Keratinocyte (primary cell): ENCODE measurements at regions not wholly inside any gene's neighbourhood (a gene's known extent, or its start where the extent isn't known, plus 50 kb on each side); places are given as distances from the start of the nearest gene placed in this dataset.

Experiments
- DNase-seq: peaks from one replicate; pipeline ENCODE4 v3.0.0-alpha.2; 2011; ENCODE audit warnings: low read depth, missing footprints, low spot score
- FAIRE-seq: peaks from 2 replicates; lab custom pipeline; 2011; peaks lifted over from hg19 to GRCh38; lab: Jason Lieb, UNC
- H2AFZ ChIP-seq: 2 replicates; pipeline ENCODE4 v1.6.0; 2012; ENCODE audit warnings: low read length, control low read depth, inconsistent platforms; ENCODE audit not compliant: control insufficient read depth
- H3K27ac ChIP-seq: 2 replicates; pipeline ENCODE4 v1.5.1; 2011; ENCODE audit warnings: low read length; ENCODE audit not compliant: control insufficient read depth, insufficient read depth
- H3K27me3 ChIP-seq: 3 replicates; pipeline ENCODE4 v1.6.0; 2011; ENCODE audit warnings: low read length; ENCODE audit not compliant: control insufficient read depth, insufficient read depth; ENCODE audit errors: extremely low read depth
- H3K36me3 ChIP-seq, 2 experiments: 2 replicates in 1 of 2; 3 replicates in 1 of 2; pipeline ENCODE4 v1.5.1; 2011; ENCODE audit warnings: low read length in 2 of 2, mild to moderate bottlenecking in 1 of 2; ENCODE audit not compliant: control insufficient read depth in 2 of 2, insufficient read depth in 2 of 2; ENCODE audit errors: extremely low read depth in 1 of 2
- H3K4me1 ChIP-seq: 3 replicates; pipeline ENCODE4 v1.5.1; 2011; ENCODE audit warnings: low read length; ENCODE audit not compliant: control insufficient read depth, insufficient read depth; ENCODE audit errors: extremely low read depth
- H3K4me2 ChIP-seq: 3 replicates; pipeline ENCODE4 v1.6.0; 2011; ENCODE audit warnings: low read depth, low read length; ENCODE audit not compliant: control insufficient read depth, insufficient read depth; ENCODE audit errors: extremely low read depth
- H3K4me3 ChIP-seq, 3 experiments: fragments of 200-600 bp in 1 of 3; sonication (generic) in 1 of 3; 2 replicates in 2 of 3; 3 replicates in 1 of 3; pipeline ENCODE4 v1.5.1; 2011 to 2016; ENCODE audit warnings: low read length in 3 of 3, mild to moderate bottlenecking in 3 of 3, control low read depth in 2 of 3, inconsistent platforms in 1 of 3, low read depth in 1 of 3, mixed read lengths in 1 of 3, mixed run types in 1 of 3, moderate library complexity in 1 of 3; ENCODE audit not compliant: control insufficient read depth in 2 of 3, insufficient read depth in 2 of 3; ENCODE audit errors: extremely low read depth in 1 of 3
- H3K79me2 ChIP-seq: 2 replicates; pipeline ENCODE4 v1.6.0; 2012; ENCODE audit warnings: low read length; ENCODE audit not compliant: control insufficient read depth, insufficient read depth
- H3K9ac ChIP-seq: 3 replicates; pipeline ENCODE4 v1.6.0; 2011; ENCODE audit warnings: low read length; ENCODE audit not compliant: control insufficient read depth, insufficient read depth; ENCODE audit errors: extremely low read depth
- H3K9me1 ChIP-seq: 3 replicates; pipeline ENCODE4 v1.6.0; 2011; ENCODE audit warnings: low read length; ENCODE audit not compliant: control insufficient read depth, insufficient read depth; ENCODE audit errors: extremely low read depth
- H3K9me3 ChIP-seq: 2 replicates; pipeline ENCODE4 v1.5.1; 2012; ENCODE audit warnings: low read depth, low read length; ENCODE audit not compliant: control insufficient read depth
- H4K20me1 ChIP-seq: 3 replicates; pipeline ENCODE4 v1.6.0; 2011; ENCODE audit warnings: low read length; ENCODE audit not compliant: control insufficient read depth, insufficient read depth; ENCODE audit errors: extremely low read depth
- CTCF ChIP-seq, 3 experiments: IDR thresholded peaks in 1 of 3; conservative IDR thresholded peaks in 1 of 3; optimal IDR thresholded peaks in 1 of 3; 2 replicates in 2 of 3; 3 replicates in 1 of 3; pipeline versions ENCODE3 to v1.5.1; 2011; ENCODE audit warnings: low read length in 3 of 3, mild to moderate bottlenecking in 3 of 3, moderate library complexity in 2 of 3, control low read depth in 1 of 3, inconsistent platforms in 1 of 3; ENCODE audit not compliant: insufficient read depth in 2 of 3; ENCODE audit errors: extremely low read depth in 1 of 3
- EZH2 ChIP-seq: IDR thresholded peaks from one replicate; pipeline ENCODE4 v1.6.1; 2012; ENCODE audit warnings: inconsistent platforms, mild to moderate bottlenecking, low read length, moderate library complexity
- dilution Hi-C: fragments of 300-500 bp; cut with MboI; formaldehyde crosslinking; loops from one replicate; pipeline ENCODE4 v1.7.0; 2020; ENCODE audit warnings: low sequenced_read_pairs; ENCODE audit not compliant: extremely low pct_ligation_motif_present

GRCh38 chr7:96427143-96427542 lies 105.2 kb upstream of the SLC25A13 start:
- no peak for FAIRE-seq
- no peaks in the 10 kb centered on the region for H4K20me1 ChIP-seq
- H3K4me3 ChIP-seq: no peak overlapping the region
- no peak overlapping the region for H3K27ac ChIP-seq
- peaks cover 6% of the 10 kb centered on the region for H3K4me1 ChIP-seq
- H2AFZ ChIP-seq: no peak overlapping the region
- no peaks in the 10 kb centered on the region for H3K79me2 ChIP-seq
- dilution Hi-C loops: no loop called here
- no peak overlapping the region for H3K9ac ChIP-seq
- no peak for DNase-seq
- no peaks in the 10 kb centered on the region for H3K9me3 ChIP-seq
- H3K27me3 ChIP-seq: no peaks in the 10 kb centered on the region
- H3K36me3 ChIP-seq: no peaks in the 10 kb centered on the region
- no peak overlapping the region for H3K4me2 ChIP-seq
- TF ChIP-seq CTCF (optimal IDR thresholded peaks at IDR 0.05 in 1 of 3, IDR thresholded peaks at IDR 0.05 in 1 of 3, conservative IDR thresholded peaks at IDR 0.05 in 1 of 3; ENCODE audit: extremely low read depth in 1 of 3, insufficient read depth in 2 of 3, low read length in 3 of 3): no peak
- no peak for TF ChIP-seq EZH2
- H3K9me1 ChIP-seq: no peaks in the 10 kb centered on the region

DNA sequence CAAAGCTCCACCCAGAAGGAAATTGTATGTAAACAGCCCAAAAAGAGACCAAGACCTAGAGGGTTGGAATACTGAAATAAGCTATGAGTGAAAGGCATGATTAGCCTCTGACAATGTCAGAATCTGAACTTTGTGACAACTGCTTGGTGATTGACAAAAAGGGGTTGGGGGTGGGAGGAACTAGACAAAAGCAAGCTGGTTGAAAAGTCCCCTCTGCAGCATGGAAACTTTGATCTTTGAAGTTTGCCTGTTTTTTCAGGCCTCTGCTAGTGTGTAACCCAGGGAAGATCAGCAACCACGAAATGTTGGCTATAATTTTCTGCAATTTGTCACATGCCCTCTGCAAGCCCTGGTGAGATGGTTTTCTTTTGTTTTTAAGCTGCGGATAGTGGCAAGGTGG lies 104.8 kb upstream of the SLC25A13 start:
- H3K9ac ChIP-seq: no peak overlapping the region
- no peaks in the 10 kb centered on the region for H3K36me3 ChIP-seq
- DNase-seq (no peak), FAIRE-seq (no peak)
- TF ChIP-seq EZH2 (no peak), CTCF (optimal IDR thresholded peaks at IDR 0.05 in 1 of 3, IDR thresholded peaks at IDR 0.05 in 1 of 3, conservative IDR thresholded peaks at IDR 0.05 in 1 of 3; ENCODE audit: extremely low read depth in 1 of 3, insufficient read depth in 2 of 3, low read length in 3 of 3) (no peak)
- dilution Hi-C loops: no loop called here
- no peak overlapping the region for H3K27ac ChIP-seq
- H3K4me3 ChIP-seq: no peak overlapping the region
- no peaks in the 10 kb centered on the region for H3K79me2 ChIP-seq
- H3K9me1 ChIP-seq: no peaks in the 10 kb centered on the region
- peaks cover 6% of the 10 kb centered on the region for H3K4me1 ChIP-seq
- no peaks in the 10 kb centered on the region for H4K20me1 ChIP-seq
- H3K4me2 ChIP-seq: no peak overlapping the region
- no peaks in the 10 kb centered on the region for H3K27me3 ChIP-seq
- no peaks in the 10 kb centered on the region for H3K9me3 ChIP-seq
- H2AFZ ChIP-seq: no peak overlapping the region
